SKM-1 treated with dmso at 0.1 percent for 144 hours (cell line): ENCODE measurements at regions not wholly inside any gene's neighbourhood (a gene's known extent, or its start where the extent isn't known, plus 50 kb on each side); places are given as distances from the start of the nearest gene placed in this dataset.
A peak's percentile ranks its signal among the peaks of the same experiment; 100 is the strongest.

ENCODE experiments used
- DNase-seq: peaks from one replicate; lab custom pipeline; 2025; ENCODE audit not compliant: unreplicated experiment; lab: John Stamatoyannopoulos, UW

DNA sequence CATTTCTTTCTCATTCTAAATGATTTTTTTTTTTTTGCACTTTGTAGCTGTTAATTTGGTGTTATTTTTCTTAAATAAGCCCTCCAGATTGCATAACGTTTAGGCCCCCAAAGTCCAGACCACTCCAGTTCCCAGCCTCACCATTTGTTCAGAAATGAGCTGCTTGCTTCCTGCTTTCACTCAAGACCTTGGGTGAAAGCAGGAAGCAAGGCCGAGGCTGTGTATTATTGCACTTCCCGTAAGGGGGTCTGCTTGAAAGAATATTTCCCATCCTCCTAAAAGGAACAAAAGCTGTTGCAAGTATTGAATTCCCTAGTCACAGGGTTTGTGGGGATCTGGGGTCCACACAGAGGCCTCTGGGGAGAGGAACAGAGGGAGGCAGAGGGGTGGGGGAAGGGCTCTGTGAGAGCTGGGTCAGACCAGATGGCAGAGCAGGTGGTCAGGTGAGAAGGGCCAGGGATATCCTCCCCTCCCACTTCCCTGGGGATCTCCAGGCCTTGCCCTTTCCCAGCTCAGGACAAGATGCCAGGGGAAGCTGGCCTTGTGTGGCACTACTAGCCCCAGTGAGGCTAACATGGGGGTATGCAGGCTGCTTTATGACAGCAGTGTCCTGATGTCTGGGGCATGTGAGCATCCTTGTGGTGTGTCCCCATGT is 51.6 kb upstream of the MYEOV start:
- DNase-seq, result peak; percentile 2

- no peak for DNase-seq
Measured at GRCh38 chr11:69243496-69244200, 50.3 kb upstream of the MYEOV start.
